H1 (cell line): ENCODE measurements at regions not wholly inside any gene's neighbourhood (a gene's known extent, or its start where the extent isn't known, plus 50 kb on each side); places are given as distances from the start of the nearest gene placed in this dataset.
A peak's percentile ranks its signal among the peaks of the same experiment; 100 is the strongest.
"Not testable (repeated sequence)": the region's sequence is repeated elsewhere in the genome, so short reads cannot be mapped to it uniquely, and the experiment has no call there.

Source experiments
- CTCF ChIA-PET: fragments of 300-600 bp; sonication (Branson Sonifier 250); formaldehyde crosslinking; loops from one replicate; lab custom pipeline; 2021; ENCODE audit not compliant: partially characterized antibody; lab: Charles Lee
- POLR2A ChIA-PET: fragments of 300-600 bp; sonication (Branson Sonifier 250); formaldehyde crosslinking; loops from one replicate; lab custom pipeline; 2021; ENCODE audit warnings: inconsistent platforms; ENCODE audit not compliant: partially characterized antibody; lab: Charles Lee
- DNase-seq, 2 experiments: peaks; one replicate each; pipeline versions ENCODE4 v3.0.0 to v3.0.0-alpha.2; 2010 to 2022; ENCODE audit warnings: low spot score in 2 of 2, low read depth in 1 of 2, mixed read lengths in 1 of 2
- FAIRE-seq: peaks from 2 replicates; lab custom pipeline; 2011; peaks lifted over from hg19 to GRCh38; lab: Jason Lieb, UNC
- H2AFZ ChIP-seq: 2 replicates; pipeline ENCODE4 v1.8.1; 2012; ENCODE audit warnings: low read length, inconsistent platforms
- H2AK5ac ChIP-seq: 2 replicates; pipeline ENCODE4 v1.6.1; 2013; ENCODE audit warnings: low read depth, low read length
- H2BK120ac ChIP-seq: replicated peaks from 2 replicates; pipeline ENCODE3; 2013; ENCODE audit warnings: low read depth, low read length, inconsistent platforms
- H2BK12ac ChIP-seq: 2 replicates; pipeline ENCODE4 v1.6.1; 2013; ENCODE audit warnings: low read depth, low read length
- H2BK15ac ChIP-seq: 2 replicates; pipeline ENCODE4 v1.6.1; 2013; ENCODE audit warnings: low read length
- H2BK20ac ChIP-seq: 2 replicates; pipeline ENCODE4 v1.6.1; 2013; ENCODE audit warnings: low read length
- H2BK5ac ChIP-seq: 2 replicates; pipeline ENCODE4 v1.6.1; 2013; ENCODE audit warnings: low read depth, low read length
- H3K14ac ChIP-seq: 2 replicates; pipeline ENCODE4 v1.6.1; 2013; ENCODE audit warnings: inconsistent platforms; ENCODE audit not compliant: insufficient read length
- H3K18ac ChIP-seq: 2 replicates; pipeline ENCODE4 v1.6.1; 2013; ENCODE audit warnings: low read length; ENCODE audit errors: extremely low read depth
- H3K23ac ChIP-seq: 2 replicates; pipeline ENCODE4 v1.6.1; 2013; ENCODE audit warnings: inconsistent platforms; ENCODE audit not compliant: insufficient read length
- H3K23me2 ChIP-seq: 2 replicates; pipeline ENCODE4 v1.6.1; 2013; ENCODE audit warnings: low read depth, low read length
- H3K27ac ChIP-seq: 2 replicates; pipeline ENCODE4 v1.6.1; 2011; ENCODE audit warnings: low read depth, low read length, inconsistent platforms
- H3K27me3 ChIP-seq, 4 experiments: replicated peaks in 1 of 4; 1 replicate in 1 of 4; 2 replicates in 3 of 4; pipeline versions ENCODE4 v1.6.1 to v1.8.1; 2011 to 2013; ENCODE audit warnings: low read length in 3 of 4, mild to moderate bottlenecking in 3 of 4, inconsistent platforms in 2 of 4, mixed read lengths in 2 of 4, moderate library complexity in 1 of 4; ENCODE audit not compliant: control insufficient read depth in 3 of 4, insufficient read depth in 3 of 4; ENCODE audit errors: extremely low read depth in 1 of 4
- H3K36me3 ChIP-seq, 4 experiments: 2 replicates each; pipeline versions ENCODE4 v1.6.1 to v1.8.1; 2011 to 2013; ENCODE audit warnings: mild to moderate bottlenecking in 4 of 4, low read length in 3 of 4, moderate library complexity in 2 of 4, control low read depth in 1 of 4, inconsistent platforms in 1 of 4; ENCODE audit not compliant: insufficient read depth in 4 of 4, control insufficient read depth in 2 of 4
- H3K4ac ChIP-seq: replicated peaks from 2 replicates; pipeline ENCODE3; 2013; ENCODE audit warnings: low read length, low read depth, mixed read lengths, inconsistent platforms; ENCODE audit not compliant: insufficient read length
- H3K4me1 ChIP-seq, 4 experiments: replicated peaks in 1 of 4; 1 replicate in 1 of 4; 2 replicates in 3 of 4; pipeline versions ENCODE4 v1.6.1 to v1.8.1; 2011 to 2013; ENCODE audit warnings: low read length in 3 of 4, inconsistent platforms in 2 of 4, mixed read lengths in 1 of 4; ENCODE audit not compliant: insufficient read depth in 4 of 4, control insufficient read depth in 3 of 4
- H3K4me2 ChIP-seq, 2 experiments: 2 replicates each; pipeline versions ENCODE4 v1.6.1 to v1.8.1; 2011 to 2013; ENCODE audit warnings: low read depth in 2 of 2, low read length in 2 of 2, control low read depth in 1 of 2, inconsistent platforms in 1 of 2, mild to moderate bottlenecking in 1 of 2; ENCODE audit not compliant: insufficient read depth in 1 of 2
- H3K4me3 ChIP-seq, 4 experiments: fragments of 200-600, 300-600 bp in 1 of 4; sonication (generic), shearing (Covaris generic), sonication (Bioruptor Twin) in 1 of 4; 2 replicates each; pipeline versions ENCODE4 v1.5.1 to v1.8.1; 2011 to 2016; ENCODE audit warnings: low read length in 4 of 4, low read depth in 3 of 4, control low read depth in 2 of 4, inconsistent platforms in 2 of 4, mild to moderate bottlenecking in 2 of 4, mixed read lengths in 1 of 4, moderate library complexity in 1 of 4; ENCODE audit not compliant: insufficient read depth in 2 of 4; ENCODE audit errors: extremely low read depth in 1 of 4
- H3K56ac ChIP-seq: replicated peaks from 2 replicates; pipeline ENCODE3; 2013; ENCODE audit warnings: low read depth, mild to moderate bottlenecking, mixed read lengths, low read length, inconsistent platforms; ENCODE audit not compliant: insufficient read length
- H3K79me1 ChIP-seq: 2 replicates; pipeline ENCODE4 v1.6.1; 2013; ENCODE audit warnings: low read depth, low read length, control low read depth
- H3K79me2 ChIP-seq, 2 experiments: 2 replicates each; pipeline versions ENCODE4 v1.6.1 to v1.8.1; 2012 to 2013; ENCODE audit warnings: low read length in 2 of 2, mild to moderate bottlenecking in 2 of 2, inconsistent platforms in 1 of 2; ENCODE audit not compliant: insufficient read depth in 2 of 2, control insufficient read depth in 1 of 2
- H3K9ac ChIP-seq, 4 experiments: replicated peaks in 1 of 4; 1 replicate in 1 of 4; 2 replicates in 3 of 4; pipeline versions ENCODE4 v1.6.1 to v1.8.1; 2011 to 2013; ENCODE audit warnings: low read depth in 3 of 4, low read length in 3 of 4, control low read depth in 2 of 4, mild to moderate bottlenecking in 2 of 4, moderate library complexity in 2 of 4, inconsistent platforms in 1 of 4; ENCODE audit errors: extremely low read depth in 1 of 4
- H3K9me3 ChIP-seq, 2 experiments: 2 replicates each; pipeline versions ENCODE4 v1.6.1 to v1.8.1; 2012 to 2013; ENCODE audit warnings: mild to moderate bottlenecking in 2 of 2, moderate library complexity in 2 of 2, control low read depth in 1 of 2, inconsistent platforms in 1 of 2, low read depth in 1 of 2, low read length in 1 of 2, mixed read lengths in 1 of 2; ENCODE audit not compliant: insufficient read depth in 2 of 2
- H4K20me1 ChIP-seq, 2 experiments: replicated peaks in 1 of 2; 2 replicates each; pipeline versions ENCODE3 to v1.8.1; 2011 to 2013; ENCODE audit warnings: inconsistent platforms in 2 of 2, low read length in 2 of 2, mild to moderate bottlenecking in 1 of 2; ENCODE audit not compliant: insufficient read depth in 2 of 2, control insufficient read depth in 1 of 2
- H4K5ac ChIP-seq: 2 replicates; pipeline ENCODE4 v1.6.1; 2013; ENCODE audit warnings: low read length, low read depth, mixed read lengths, inconsistent platforms; ENCODE audit not compliant: insufficient read length
- H4K8ac ChIP-seq: 2 replicates; pipeline ENCODE4 v1.8.0; 2013; ENCODE audit warnings: mild to moderate bottlenecking, moderate library complexity, low read length, inconsistent platforms; ENCODE audit not compliant: insufficient read depth; ENCODE audit errors: extremely low read depth
- H4K91ac ChIP-seq: replicated peaks from 2 replicates; pipeline ENCODE3; 2013; ENCODE audit warnings: low read length, mixed read lengths, inconsistent platforms; ENCODE audit not compliant: insufficient read length
- POLR2AphosphoS5 ChIP-seq: IDR thresholded peaks from 2 replicates; pipeline ENCODE4 v1.6.1; 2011; ENCODE audit warnings: low read depth, low read length
- WGBS, 2 experiments: shearing (Covaris generic) in 1 of 2; methylation state at CpG; one replicate each; pipeline versions ENCODE4 v1.1.6 to v1.1.7; 2013 to 2015; ENCODE audit warnings: low lambda C conversion rate in 2 of 2, mixed read lengths in 2 of 2, inconsistent platforms in 1 of 2, low coverage in 1 of 2, missing lambda C conversion rate in 1 of 2; ENCODE audit not compliant: insufficient replicate concordance in 2 of 2, insufficient coverage in 1 of 2, insufficient read length in 1 of 2; ENCODE audit errors: extremely low coverage in 1 of 2, missing lambda C conversion rate in 1 of 2; 5-methylcytosine and 5-hydroxymethylcytosine counted together

- H2BK12ac ChIP-seq, H2BK20ac ChIP-seq, H4K20me1 ChIP-seq, H3K9me3 ChIP-seq, H3K23ac ChIP-seq, H3K79me1 ChIP-seq, H3K27ac ChIP-seq, H2AK5ac ChIP-seq, H3K4ac ChIP-seq, H4K91ac ChIP-seq, H4K5ac ChIP-seq, H3K14ac ChIP-seq, H3K27me3 ChIP-seq, H3K56ac ChIP-seq, CTCF ChIA-PET, H3K79me2 ChIP-seq, FAIRE-seq, H2BK15ac ChIP-seq, H2BK120ac ChIP-seq, H3K36me3 ChIP-seq, H3K23me2 ChIP-seq: not testable (repeated sequence)
- POLR2A ChIA-PET = interaction anchor here (0.7 to 2.6 kb wide), 3 partner anchors 15 to 47 kb away, joined by 3 to 10 read pairs (median 3); no protein-coding TSS in a partner anchor
- peak overlapping the region; percentile 40 to 74 (median 49); a peak in 5 of 8 replicates for H3K4me3 ChIP-seq
- 0 out of 2 replicates have a peak, but pooled peaks have one; percentile 22 for TF ChIP-seq POLR2AphosphoS5
- WGBS, 2 experiments = 59% methylated on average over 13 of the region's 14 CpGs; no CpG with 5 or more reads in 1 of the 2 experiments
- H4K8ac ChIP-seq = 0 out of 2 replicates have a peak overlapping the region, but pooled peaks have one; percentile 5
- H3K18ac ChIP-seq = peak overlapping the region; percentile 60
- H2AFZ ChIP-seq = 0 out of 2 replicates have a peak overlapping the region, but pooled peaks have one; percentile 32
- peak overlapping the region; percentile 83; the same call in 1 of the 2 replicates for H2BK5ac ChIP-seq
- peak overlapping the region in 3 of 4 experiments; percentile 28 to 52 (median 38); a peak in 3 of 7 replicates for H3K9ac ChIP-seq
- H3K4me1 ChIP-seq = peaks cover 0 to 17% (median 3%) of the 10 kb centered on the region in 4 experiments; a peak in 4 of 7 replicates
- DNase-seq = peak in 1 of 2 experiments; percentile 79
- peak overlapping the region; percentile 48 to 78; a peak in 3 of 4 replicates for H3K4me2 ChIP-seq
Measured at GRCh38 chr2:153403352-153403751, 75.2 kb downstream of the RPRM start.
